ENCODE measurements at regions not wholly inside any gene's neighbourhood (a gene's known extent, or its start where the extent isn't known, plus 50 kb on each side); places are given as distances from the start of the nearest gene placed in this dataset.

GRCh38 chr20:58109126-58109880, 119.2 kb downstream of the ANKRD60 start:
- DNase-seq, result no peak

DNA sequence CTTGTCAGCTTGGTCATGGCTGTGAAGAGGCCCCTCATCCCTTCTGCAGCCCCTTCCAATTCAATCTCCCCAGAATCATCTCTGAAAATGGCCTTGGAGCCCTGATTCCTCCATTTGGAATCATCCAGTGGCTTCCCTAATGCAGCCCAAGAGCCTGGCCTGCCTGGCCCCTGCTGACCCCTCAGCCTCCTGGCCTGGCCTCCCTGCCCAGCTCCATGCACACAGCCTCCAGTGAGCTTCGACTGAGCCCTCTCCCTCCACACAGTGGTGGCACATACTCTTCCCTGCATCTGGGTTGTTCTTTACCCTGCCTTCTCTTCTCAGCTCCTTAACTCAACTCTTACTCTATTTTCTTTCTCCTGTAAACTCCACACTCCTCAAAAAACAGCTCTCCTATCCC, 120.9 kb downstream of the ANKRD60 start:
- DNase-seq, result no peak

DNA sequence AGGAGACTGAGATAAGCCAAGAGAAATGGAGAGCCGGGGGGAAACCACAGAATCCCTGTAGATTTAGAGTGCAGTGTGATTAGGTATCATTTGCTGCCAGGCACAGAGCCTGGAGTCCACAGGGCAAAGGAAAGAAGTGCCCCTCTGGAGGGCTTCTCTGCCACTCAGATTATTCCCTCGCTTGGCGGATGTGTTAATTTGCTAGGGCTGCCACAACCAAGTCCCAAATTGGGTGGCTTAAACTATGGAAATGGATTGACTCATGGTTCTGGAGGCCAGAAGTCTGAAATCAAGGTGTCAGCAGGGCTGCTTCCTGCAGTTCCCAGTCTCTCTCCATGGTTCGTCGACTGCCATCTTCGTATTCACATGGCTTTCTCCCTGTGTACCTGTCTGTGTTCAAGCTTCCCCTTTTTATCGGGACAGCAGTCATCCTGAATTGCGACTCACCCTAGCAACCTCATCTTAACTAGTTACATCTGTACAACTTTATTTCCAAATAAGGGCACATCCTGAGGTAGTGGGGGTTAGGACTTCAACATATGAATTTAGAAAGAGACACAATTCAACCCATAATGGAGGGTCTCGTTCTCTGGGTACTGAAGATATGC, 122.2 kb downstream of the ANKRD60 start:
- no peak for DNase-seq

DNA sequence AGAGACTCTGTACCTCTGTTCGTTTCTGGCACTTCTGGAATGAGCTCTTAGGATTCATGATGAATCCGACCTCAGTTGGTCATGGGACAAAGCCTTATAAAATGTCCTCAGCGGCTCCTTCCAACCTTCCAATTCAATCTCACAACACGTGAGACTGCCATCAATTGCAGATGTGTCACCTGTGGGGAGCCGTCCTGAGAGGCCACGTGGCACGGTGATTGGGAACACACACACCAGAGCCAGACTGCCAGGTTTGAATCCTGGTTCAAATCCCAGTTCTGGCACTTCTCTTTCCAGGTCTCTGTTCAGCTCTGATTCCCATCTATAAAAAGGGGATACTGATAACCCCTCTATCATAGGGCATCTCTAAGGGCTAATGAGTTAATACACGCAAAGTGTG, 124.5 kb downstream of the ANKRD60 start:
- no peak for DNase-seq

GRCh38 chr20:58103517-58103904, 124.9 kb downstream of the ANKRD60 start:
- no peak for DNase-seq

DNA sequence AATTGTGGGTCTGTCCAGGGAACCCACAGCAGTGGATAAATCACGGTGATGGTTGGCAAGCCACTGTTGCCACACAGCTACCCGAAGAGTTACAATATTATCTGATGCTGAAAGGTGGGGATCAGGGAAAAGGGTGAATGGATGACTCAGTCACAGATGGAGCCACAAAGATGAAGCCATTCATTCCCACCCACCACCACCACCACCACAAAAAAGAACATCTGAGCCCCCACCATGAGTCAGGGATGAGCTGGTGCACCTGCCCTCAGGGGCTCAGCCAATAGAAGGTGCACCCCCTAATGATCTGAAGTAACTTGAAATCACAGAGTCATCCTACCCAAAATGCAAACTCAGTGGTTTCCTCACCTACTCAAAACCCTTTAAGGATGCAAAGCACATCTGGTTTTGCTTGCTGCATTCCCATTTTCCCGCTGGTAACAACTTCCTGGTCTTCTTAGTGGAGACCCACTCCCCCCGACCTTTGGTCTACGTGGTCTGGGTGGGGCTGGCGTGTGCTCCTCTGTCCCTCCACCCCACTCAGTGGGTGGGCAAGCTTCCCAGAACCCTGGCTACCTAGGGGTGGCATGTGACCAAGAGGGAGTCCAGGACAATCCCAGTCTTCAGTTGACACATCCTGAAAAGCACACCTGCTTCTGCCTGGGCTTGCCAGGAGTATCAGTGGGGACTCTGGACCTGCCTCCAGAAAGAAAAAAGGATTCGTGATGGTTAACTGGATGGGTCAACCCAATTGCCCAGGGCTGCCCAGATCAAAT, 125.5 kb downstream of the ANKRD60 start:
- no peak for DNase-seq

DNA sequence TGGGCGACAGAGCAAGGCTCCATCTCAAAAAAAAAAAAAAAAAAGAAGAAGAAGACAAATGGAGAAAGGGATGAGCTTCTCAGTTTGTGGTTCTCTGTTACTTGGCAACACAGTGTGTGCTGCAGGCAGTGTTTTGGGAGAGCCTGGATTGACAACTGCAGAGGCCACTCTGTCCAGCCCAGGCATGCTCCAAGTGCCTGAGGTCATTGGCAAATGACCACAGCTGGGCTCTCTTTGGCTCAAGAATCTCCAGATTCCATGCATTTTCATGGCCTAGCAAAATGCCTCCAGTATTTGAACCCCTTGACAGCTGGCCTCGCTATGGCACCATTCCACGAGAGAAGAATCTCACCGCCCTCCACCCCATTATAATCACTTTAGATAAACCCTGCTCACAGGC, 126.2 kb downstream of the ANKRD60 start:
- peak; percentile 85 for DNase-seq

DNA sequence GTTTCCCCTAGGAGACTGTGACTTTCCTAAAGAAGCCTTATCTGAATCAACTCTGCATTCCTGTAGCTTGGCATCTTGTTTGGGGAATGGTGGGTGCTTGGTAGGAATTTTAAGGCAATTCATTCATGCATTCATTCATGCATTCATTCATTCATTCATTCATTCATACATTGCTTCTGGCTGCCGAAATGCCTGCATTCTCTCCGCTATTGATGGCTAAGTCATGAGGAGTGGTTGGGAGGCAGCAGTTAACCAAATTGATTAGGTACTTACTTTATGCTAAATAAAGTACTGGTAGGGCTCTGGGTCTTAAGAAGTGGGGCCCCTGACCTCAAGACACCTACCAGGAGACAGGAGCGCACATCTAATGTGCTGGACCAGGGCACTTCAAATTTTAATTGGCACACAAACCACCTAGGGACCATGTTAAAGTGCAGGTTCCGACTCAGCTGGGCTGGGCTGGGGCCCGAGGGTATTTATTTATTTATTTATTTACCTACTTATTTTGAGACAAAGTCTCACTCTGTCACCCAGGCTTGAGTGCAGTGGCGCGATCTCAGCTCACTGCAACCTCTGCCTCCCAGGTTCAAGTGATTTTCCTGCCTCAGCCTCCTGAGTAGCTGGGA, 127.6 kb downstream of the ANKRD60 start:
- no peak for DNase-seq

- DNase-seq, result no peak
Observed at GRCh38 chr20:58099956-58100730, 128.3 kb downstream of the ANKRD60 start.

- DNase-seq, result no peak
Observed at GRCh38 chr20:58099291-58099935, 129.0 kb downstream of the ANKRD60 start.

GRCh38 chr20:58098571-58098970, 129.9 kb downstream of the ANKRD60 start:
- DNase-seq, result no peak

GRCh38 chr20:58097943-58098342, 130.5 kb downstream of the ANKRD60 start:
- DNase-seq, result no peak

DNA sequence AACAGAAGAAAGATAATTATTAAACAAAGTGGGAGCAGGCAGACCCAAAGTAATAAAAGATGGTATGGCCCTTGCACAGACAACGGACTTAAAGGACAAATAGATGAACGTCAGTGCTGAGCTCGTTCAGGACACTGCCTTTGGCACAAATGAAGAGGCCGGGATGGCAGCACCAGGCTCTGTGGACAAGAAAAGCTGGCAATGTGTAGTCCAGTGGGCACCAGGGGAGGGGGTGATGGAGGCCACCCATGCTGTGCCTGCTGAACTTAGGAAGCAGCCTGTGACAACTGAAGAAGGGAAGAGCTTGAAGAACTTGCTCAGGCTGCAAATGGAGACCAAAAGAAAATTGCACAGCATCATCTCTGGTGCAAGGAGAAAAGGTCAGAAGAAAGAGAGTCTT, 131.0 kb downstream of the ANKRD60 start:
- DNase-seq, result no peak

GRCh38 chr20:58096880-58097423, 131.5 kb downstream of the ANKRD60 start:
- no peak for DNase-seq

- no peak for DNase-seq
Observed at GRCh38 chr20:58094698-58095097, 133.8 kb downstream of the ANKRD60 start.

DNA sequence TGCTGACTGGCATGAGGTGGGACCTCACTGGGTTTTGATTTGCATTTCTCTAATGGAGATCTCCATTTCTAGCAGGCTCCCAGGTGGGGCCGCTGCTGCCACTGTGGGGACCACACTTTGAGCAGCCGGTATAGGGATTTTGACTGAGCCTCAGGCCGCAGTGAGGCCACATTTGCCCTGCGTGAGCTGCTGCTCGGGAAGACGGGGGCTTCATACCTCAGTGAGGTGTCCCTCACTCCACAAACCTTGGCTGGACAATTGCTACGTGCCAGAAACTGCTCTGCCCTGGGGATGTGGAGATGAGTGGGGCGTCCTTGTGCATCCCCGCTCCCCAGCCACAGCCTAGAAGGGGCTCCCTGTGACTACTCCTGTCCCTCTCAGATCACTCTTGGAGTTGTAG, 134.3 kb downstream of the ANKRD60 start:
- no peak for DNase-seq

GRCh38 chr20:58092871-58093270, 135.6 kb downstream of the ANKRD60 start:
- DNase-seq, result peak; percentile 26

GRCh38 chr20:58092353-58092752, 136.1 kb downstream of the ANKRD60 start:
- peak; percentile 29 for DNase-seq

- DNase-seq, result peak; percentile 25
Observed at GRCh38 chr20:58091810-58092209, 136.6 kb downstream of the ANKRD60 start.

GRCh38 chr20:58090161-58090560, 138.3 kb downstream of the ANKRD60 start:
- peak; percentile 12 for DNase-seq

- DNase-seq, result peak; percentile 29
Observed at GRCh38 chr20:58088625-58089024, 139.8 kb downstream of the ANKRD60 start.

DNA sequence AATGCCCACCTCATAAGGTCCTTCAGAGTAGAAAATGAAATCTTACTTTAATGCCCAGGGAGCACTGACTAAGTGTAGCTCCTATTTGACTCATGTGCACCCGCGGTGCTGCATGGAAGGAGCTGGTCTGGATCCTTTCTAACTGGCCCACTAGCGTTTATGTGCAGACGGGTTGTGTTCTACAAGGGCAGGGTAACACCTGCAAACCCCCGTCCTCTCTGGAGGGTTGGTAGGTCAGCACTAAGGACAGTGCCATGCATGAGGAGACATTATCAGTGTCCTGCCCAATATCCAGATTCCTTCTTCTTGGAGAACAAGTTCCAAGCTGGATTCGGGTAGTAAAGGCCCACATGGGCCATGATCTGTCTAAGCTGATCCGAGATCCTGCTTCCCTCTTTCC, 140.3 kb downstream of the ANKRD60 start:
- DNase-seq, result peak; percentile 50

Data from islet precursor cell (in vitro differentiated cells).